ENCODE measurements at regions not wholly inside any gene's neighbourhood (a gene's known extent, or its start where the extent isn't known, plus 50 kb on each side); places are given as distances from the start of the nearest gene placed in this dataset.

DNA sequence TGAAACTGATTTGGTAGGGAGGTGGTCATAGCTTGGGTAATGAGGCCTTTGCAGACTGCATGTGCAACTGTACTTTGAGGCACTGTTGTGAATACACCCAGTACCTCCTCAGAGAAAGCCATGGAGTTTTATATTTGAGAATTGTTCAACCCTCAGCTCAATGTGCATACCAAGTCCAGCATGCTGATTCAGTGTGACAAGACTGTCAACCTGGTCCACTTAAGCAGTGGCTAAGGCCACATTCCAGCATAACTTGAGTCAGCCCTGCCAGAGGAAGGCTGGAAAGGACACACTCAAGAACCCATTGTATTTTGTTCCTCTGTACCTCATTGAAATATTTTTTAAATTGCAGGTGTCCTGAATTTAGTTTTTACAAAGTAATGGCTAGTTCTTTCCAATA is 121.8 kb upstream of the HNMT start:
- peaks cover 7% of the 10 kb centered on the region for H3K27me3 Mint-ChIP-seq (ENCODE audit: low read depth)
- no peaks in the 10 kb centered on the region for H3K4me1 Mint-ChIP-seq
- H3K27ac Mint-ChIP-seq (ENCODE audit: unreplicated experiment): no peak overlapping the region
- no peaks in the 10 kb centered on the region for H3K36me3 Mint-ChIP-seq (ENCODE audit: low read depth)
- H3K4me3 Mint-ChIP-seq: no peak overlapping the region
- TF ChIP-seq, protein P1, sequence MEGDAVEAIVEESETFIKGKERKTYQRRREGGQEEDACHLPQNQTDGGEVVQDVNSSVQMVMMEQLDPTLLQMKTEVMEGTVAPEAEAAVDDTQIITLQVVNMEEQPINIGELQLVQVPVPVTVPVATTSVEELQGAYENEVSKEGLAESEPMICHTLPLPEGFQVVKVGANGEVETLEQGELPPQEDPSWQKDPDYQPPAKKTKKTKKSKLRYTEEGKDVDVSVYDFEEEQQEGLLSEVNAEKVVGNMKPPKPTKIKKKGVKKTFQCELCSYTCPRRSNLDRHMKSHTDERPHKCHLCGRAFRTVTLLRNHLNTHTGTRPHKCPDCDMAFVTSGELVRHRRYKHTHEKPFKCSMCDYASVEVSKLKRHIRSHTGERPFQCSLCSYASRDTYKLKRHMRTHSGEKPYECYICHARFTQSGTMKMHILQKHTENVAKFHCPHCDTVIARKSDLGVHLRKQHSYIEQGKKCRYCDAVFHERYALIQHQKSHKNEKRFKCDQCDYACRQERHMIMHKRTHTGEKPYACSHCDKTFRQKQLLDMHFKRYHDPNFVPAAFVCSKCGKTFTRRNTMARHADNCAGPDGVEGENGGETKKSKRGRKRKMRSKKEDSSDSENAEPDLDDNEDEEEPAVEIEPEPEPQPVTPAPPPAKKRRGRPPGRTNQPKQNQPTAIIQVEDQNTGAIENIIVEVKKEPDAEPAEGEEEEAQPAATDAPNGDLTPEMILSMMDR (conservative IDR thresholded peaks at IDR 0.05): no peak
- DNase-seq (ENCODE audit: low read depth, low spot score): no peak
- no peaks in the 10 kb centered on the region for H3K9me3 Mint-ChIP-seq

DNA sequence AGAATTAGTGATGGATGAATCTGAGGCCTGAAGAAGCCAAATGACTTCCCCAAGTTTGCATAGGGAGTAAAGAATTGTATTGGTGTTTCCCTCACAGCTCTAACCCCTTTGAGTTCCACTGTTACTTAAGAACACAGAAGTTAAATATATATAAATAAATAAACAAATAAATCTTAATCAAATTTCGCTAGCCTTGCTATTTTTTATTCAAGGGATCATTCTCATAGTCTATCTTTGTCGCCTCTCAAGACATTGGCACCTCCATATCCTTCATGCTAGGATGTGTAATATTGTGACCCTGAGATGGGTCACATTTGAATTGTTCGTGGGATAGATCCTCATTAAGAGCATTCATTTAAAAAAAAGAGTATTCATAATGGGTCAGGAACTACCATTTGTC is 121.3 kb upstream of the HNMT start:
- H3K9me3 Mint-ChIP-seq: no peaks in the 10 kb centered on the region
- no peak overlapping the region for H3K27ac Mint-ChIP-seq (ENCODE audit: unreplicated experiment)
- H3K27me3 Mint-ChIP-seq (ENCODE audit: low read depth): peaks cover 7% of the 10 kb centered on the region
- H3K4me3 Mint-ChIP-seq: no peak overlapping the region
- DNase-seq (ENCODE audit: low read depth, low spot score): no peak
- no peaks in the 10 kb centered on the region for H3K4me1 Mint-ChIP-seq
- H3K36me3 Mint-ChIP-seq (ENCODE audit: low read depth): no peaks in the 10 kb centered on the region
- TF ChIP-seq, protein P1 (conservative IDR thresholded peaks at IDR 0.05): no peak

DNA sequence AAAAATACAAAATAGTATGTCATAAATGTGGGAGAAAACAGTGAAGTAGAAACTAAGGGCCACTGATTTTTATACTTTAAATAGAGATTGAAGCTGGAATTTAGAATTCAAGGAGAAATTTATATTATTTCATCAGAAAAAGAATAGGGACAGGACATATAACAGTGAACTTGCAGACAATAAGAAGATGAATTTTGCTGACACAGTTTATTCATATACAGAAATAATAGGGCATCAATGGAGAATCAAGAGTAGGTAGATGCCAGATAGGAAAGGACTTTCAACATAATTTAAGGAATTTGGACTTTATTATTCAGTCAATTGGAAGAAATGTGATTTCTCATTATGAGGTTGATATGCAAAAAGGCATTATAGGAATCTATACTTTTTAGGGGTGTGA is 118.9 kb upstream of the HNMT start:
- H3K27me3 Mint-ChIP-seq (ENCODE audit: low read depth): peaks cover 5% of the 10 kb centered on the region
- no peak for DNase-seq (ENCODE audit: low read depth, low spot score)
- TF ChIP-seq, protein P1 (conservative IDR thresholded peaks at IDR 0.05): no peak
- no peaks in the 10 kb centered on the region for H3K36me3 Mint-ChIP-seq (ENCODE audit: low read depth)
- H3K27ac Mint-ChIP-seq (ENCODE audit: unreplicated experiment): no peak overlapping the region
- H3K4me3 Mint-ChIP-seq: no peak overlapping the region
- H3K4me1 Mint-ChIP-seq: no peaks in the 10 kb centered on the region
- no peaks in the 10 kb centered on the region for H3K9me3 Mint-ChIP-seq

DNA sequence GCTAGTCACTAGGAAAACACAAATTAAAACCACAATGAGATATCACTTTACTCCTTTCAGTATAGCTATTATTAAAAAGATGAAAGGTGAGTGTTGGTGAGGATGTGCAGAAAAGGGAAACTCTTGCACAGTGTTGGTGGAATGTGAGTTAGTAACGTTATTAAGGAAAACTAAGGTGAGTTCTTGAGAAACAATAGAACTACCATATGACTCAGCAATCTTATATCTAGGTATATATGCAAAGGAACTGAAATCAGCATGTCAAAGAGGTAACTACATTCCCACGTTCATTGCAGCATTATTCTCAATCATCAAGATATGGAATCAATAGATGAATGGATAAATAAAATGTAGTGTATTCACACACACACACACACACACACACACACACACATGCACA is 117.3 kb upstream of the HNMT start:
- no peak overlapping the region for H3K27ac Mint-ChIP-seq (ENCODE audit: unreplicated experiment)
- H3K36me3 Mint-ChIP-seq (ENCODE audit: low read depth): no peaks in the 10 kb centered on the region
- H3K9me3 Mint-ChIP-seq: no peaks in the 10 kb centered on the region
- DNase-seq (ENCODE audit: low read depth, low spot score): no peak
- peaks cover 2% of the 10 kb centered on the region for H3K27me3 Mint-ChIP-seq (ENCODE audit: low read depth)
- H3K4me3 Mint-ChIP-seq: no peak overlapping the region
- no peaks in the 10 kb centered on the region for H3K4me1 Mint-ChIP-seq
- TF ChIP-seq, protein P1 (conservative IDR thresholded peaks at IDR 0.05): no peak

DNA sequence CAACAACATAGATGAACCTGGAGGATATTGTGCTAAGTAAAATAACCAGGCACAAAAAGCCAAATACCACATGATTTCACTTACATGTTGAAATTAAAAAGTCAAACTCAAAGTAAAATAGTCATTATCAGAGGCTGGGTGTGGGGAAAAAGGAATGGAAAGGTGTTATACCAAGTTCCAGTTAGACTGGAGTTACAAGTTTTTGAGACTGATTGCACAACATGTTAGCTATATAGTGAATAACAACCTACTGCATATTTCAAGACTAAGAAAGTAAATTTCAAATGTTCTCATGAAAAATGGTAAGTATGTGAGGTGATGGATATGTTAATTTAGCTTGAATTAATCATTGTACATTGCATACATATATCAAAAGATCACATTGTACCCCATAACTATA is 116.8 kb upstream of the HNMT start:
- H3K4me1 Mint-ChIP-seq: no peaks in the 10 kb centered on the region
- H3K9me3 Mint-ChIP-seq: no peaks in the 10 kb centered on the region

More for the DNA sequence above, 116.8 kb upstream of the HNMT start:
- peaks cover 2% of the 10 kb centered on the region for H3K27me3 Mint-ChIP-seq (ENCODE audit: low read depth)
- H3K4me3 Mint-ChIP-seq: no peak overlapping the region
- TF ChIP-seq, protein P1 (conservative IDR thresholded peaks at IDR 0.05): no peak
- no peak for DNase-seq (ENCODE audit: low read depth, low spot score)
- no peaks in the 10 kb centered on the region for H3K36me3 Mint-ChIP-seq (ENCODE audit: low read depth)
- H3K27ac Mint-ChIP-seq (ENCODE audit: unreplicated experiment): no peak overlapping the region
